Activated CD8-positive, alpha-beta T cell treated with anti-CD3 and anti-CD28 coated beads, Interleukin-2, amount 10 ng/mL, durations not matched to agents 7 days and 5 days (primary cell): ENCODE measurements at regions not wholly inside any gene's neighbourhood (a gene's known extent, or its start where the extent isn't known, plus 50 kb on each side); places are given as distances from the start of the nearest gene placed in this dataset.

Source experiments
- ATAC-seq: fragments of 150-1000 bp; cut with Tn5 transposase; one replicate; pipeline ENCODE4 v1.10.0; 2021; ENCODE audit warnings: moderate library complexity
- CTCF ChIA-PET: fragments of 350-600 bp; sonication (Branson Sonifier 250); formaldehyde crosslinking; loops from one replicate; lab custom pipeline; 2021; ENCODE audit warnings: antibody characterized with exemption; lab: Charles Lee
- POLR2A ChIA-PET: fragments of 350-600 bp; sonication (Branson Sonifier 250); formaldehyde crosslinking; loops from one replicate; lab custom pipeline; 2021; ENCODE audit warnings: antibody characterized with exemption; lab: Charles Lee
- DNase-seq: peaks from one replicate; pipeline ENCODE4 v3.0.0-alpha.2; 2020
- H3K27ac Mint-ChIP-seq: one replicate; pipeline ENCODE4 v1.8.0; 2021; ENCODE audit warnings: mild to moderate bottlenecking, mixed read lengths
- H3K27me3 Mint-ChIP-seq: one replicate; pipeline ENCODE4 v1.8.0; 2021; ENCODE audit warnings: low read depth, mixed read lengths
- H3K36me3 Mint-ChIP-seq: one replicate; pipeline ENCODE4 v1.8.0; 2021; ENCODE audit warnings: low read depth, mixed read lengths
- H3K4me1 Mint-ChIP-seq: one replicate; pipeline ENCODE4 v1.8.0; 2021; ENCODE audit warnings: low read depth, mixed read lengths
- H3K4me3 Mint-ChIP-seq: one replicate; pipeline ENCODE4 v1.8.0; 2021; ENCODE audit warnings: mild to moderate bottlenecking, mixed read lengths
- H3K9me3 Mint-ChIP-seq: one replicate; pipeline ENCODE4 v1.8.0; 2022; ENCODE audit warnings: mixed read lengths; ENCODE audit not compliant: insufficient read depth

GRCh38 chr4:100295792-100296191 lies 105.5 kb upstream of the DDIT4L start:
- no peaks in the 10 kb centered on the region for H3K9me3 Mint-ChIP-seq
- ChIA-PET POLR2A (no interaction called here), CTCF (interaction anchor here (1.1 kb wide), 1 partner anchor 202 kb away, joined by 3 read pairs; no protein-coding TSS in a partner anchor)
- H3K27ac Mint-ChIP-seq = no peak overlapping the region
- H3K4me3 Mint-ChIP-seq = no peak overlapping the region
- ATAC-seq (no peak), DNase-seq (no peak)
- H3K36me3 Mint-ChIP-seq = no peaks in the 10 kb centered on the region
- H3K27me3 Mint-ChIP-seq = no peaks in the 10 kb centered on the region
- no peaks in the 10 kb centered on the region for H3K4me1 Mint-ChIP-seq

GRCh38 chr4:100294356-100294755 lies 104.1 kb upstream of the DDIT4L start:
- Mint-ChIP-seq H3K27ac (no peak overlapping the region), H3K27me3 (no peaks in the 10 kb centered on the region), H3K4me3 (no peak overlapping the region), H3K9me3 (no peaks in the 10 kb centered on the region), H3K36me3 (no peaks in the 10 kb centered on the region), H3K4me1 (no peaks in the 10 kb centered on the region)
- ATAC-seq = no peak
- POLR2A ChIA-PET = no interaction called here
- no peak for DNase-seq
- CTCF ChIA-PET = no interaction called here

- Mint-ChIP-seq H3K36me3 (no peaks in the 10 kb centered on the region), H3K9me3 (no peaks in the 10 kb centered on the region), H3K4me1 (no peaks in the 10 kb centered on the region), H3K4me3 (no peak overlapping the region), H3K27me3 (peaks cover 3% of the 10 kb centered on the region), H3K27ac (no peak overlapping the region)
- ChIA-PET CTCF (no interaction called here), POLR2A (no interaction called here)
- no peak for DNase-seq
- ATAC-seq = no peak
Measured at GRCh38 chr4:100290585-100290984, 100.3 kb upstream of the DDIT4L start.

GRCh38 chr4:100289946-100290345 lies 99.7 kb upstream of the DDIT4L start:
- Mint-ChIP-seq H3K27ac (no peak overlapping the region), H3K27me3 (peaks cover 3% of the 10 kb centered on the region), H3K4me1 (no peaks in the 10 kb centered on the region), H3K36me3 (no peaks in the 10 kb centered on the region), H3K4me3 (no peak overlapping the region), H3K9me3 (no peaks in the 10 kb centered on the region)
- no peak for DNase-seq
- no peak for ATAC-seq
- CTCF ChIA-PET = no interaction called here
- POLR2A ChIA-PET = no interaction called here

- POLR2A ChIA-PET = no interaction called here
- CTCF ChIA-PET = no interaction called here
Measured at GRCh38 chr4:100289530-100289888, 99.2 kb upstream of the DDIT4L start.

GRCh38 chr4:100288811-100289529 lies 98.7 kb upstream of the DDIT4L start:
- no peaks in the 10 kb centered on the region for H3K4me1 Mint-ChIP-seq
- no peaks in the 10 kb centered on the region for H3K9me3 Mint-ChIP-seq
- H3K36me3 Mint-ChIP-seq = no peaks in the 10 kb centered on the region
- peaks cover 3% of the 10 kb centered on the region for H3K27me3 Mint-ChIP-seq
- H3K4me3 Mint-ChIP-seq = no peak overlapping the region
- POLR2A ChIA-PET = interaction anchor here (0.6 kb wide), 1 partner anchor 90 kb away, joined by 3 read pairs; no protein-coding TSS in a partner anchor
- ATAC-seq (no peak), DNase-seq (no peak)
- no peak overlapping the region for H3K27ac Mint-ChIP-seq
- CTCF ChIA-PET = no interaction called here

More at GRCh38 chr4:100289530-100289888, 99.2 kb upstream of the DDIT4L start:
- no peak for ATAC-seq
- Mint-ChIP-seq H3K4me1 (no peaks in the 10 kb centered on the region), H3K4me3 (no peak overlapping the region), H3K27ac (no peak overlapping the region), H3K36me3 (no peaks in the 10 kb centered on the region), H3K9me3 (no peaks in the 10 kb centered on the region), H3K27me3 (peaks cover 3% of the 10 kb centered on the region)
- DNase-seq = no peak

- Mint-ChIP-seq H3K4me3 (no peak overlapping the region), H3K27ac (no peak overlapping the region), H3K36me3 (no peaks in the 10 kb centered on the region), H3K9me3 (no peaks in the 10 kb centered on the region), H3K4me1 (no peaks in the 10 kb centered on the region), H3K27me3 (peaks cover 3% of the 10 kb centered on the region)
- ChIA-PET CTCF (no interaction called here), POLR2A (interaction anchor here (0.6 kb wide), 1 partner anchor 89 kb away, joined by 3 read pairs; no protein-coding TSS in a partner anchor)
- DNase-seq (no peak), ATAC-seq (no peak)
Measured at GRCh38 chr4:100288161-100288560, 97.9 kb upstream of the DDIT4L start.

- H3K9me3 Mint-ChIP-seq = no peaks in the 10 kb centered on the region
- H3K36me3 Mint-ChIP-seq = no peaks in the 10 kb centered on the region
- ChIA-PET CTCF (interaction anchor here (1.2 kb wide), 1 partner anchor 10 kb away, joined by 3 read pairs; no protein-coding TSS in a partner anchor), POLR2A (no interaction called here)
- H3K27ac Mint-ChIP-seq = no peak overlapping the region
- no peaks in the 10 kb centered on the region for H3K4me1 Mint-ChIP-seq
- DNase-seq = no peak
- ATAC-seq = no peak
- H3K27me3 Mint-ChIP-seq = peaks cover 3% of the 10 kb centered on the region
- no peak overlapping the region for H3K4me3 Mint-ChIP-seq
Measured at GRCh38 chr4:100287534-100287933, 97.3 kb upstream of the DDIT4L start.

GRCh38 chr4:100286636-100287035 lies 96.4 kb upstream of the DDIT4L start:
- CTCF ChIA-PET = interaction anchor here (1.2 kb wide), 1 partner anchor 9 kb away, joined by 3 read pairs; no protein-coding TSS in a partner anchor
- Mint-ChIP-seq H3K27me3 (peaks cover 6% of the 10 kb centered on the region), H3K4me3 (no peak overlapping the region), H3K27ac (no peak overlapping the region), H3K9me3 (no peaks in the 10 kb centered on the region), H3K4me1 (no peaks in the 10 kb centered on the region), H3K36me3 (no peaks in the 10 kb centered on the region)
- ATAC-seq (no peak), DNase-seq (no peak)
- POLR2A ChIA-PET = no interaction called here

GRCh38 chr4:100285121-100285520 lies 94.9 kb upstream of the DDIT4L start:
- Mint-ChIP-seq H3K27ac (no peak overlapping the region), H3K9me3 (no peaks in the 10 kb centered on the region), H3K4me3 (no peak overlapping the region), H3K4me1 (no peaks in the 10 kb centered on the region), H3K27me3 (peaks cover 8% of the 10 kb centered on the region), H3K36me3 (no peaks in the 10 kb centered on the region)
- ChIA-PET POLR2A (no interaction called here), CTCF (no interaction called here)
- no peak for ATAC-seq
- DNase-seq = no peak

GRCh38 chr4:100284129-100284880 lies 94.0 kb upstream of the DDIT4L start:
- no peak overlapping the region for H3K4me3 Mint-ChIP-seq
- no peaks in the 10 kb centered on the region for H3K9me3 Mint-ChIP-seq
- no peak for DNase-seq
- ATAC-seq = no peak
- no peak overlapping the region for H3K27ac Mint-ChIP-seq
- ChIA-PET POLR2A (no interaction called here), CTCF (no interaction called here)
- no peaks in the 10 kb centered on the region for H3K36me3 Mint-ChIP-seq
- H3K27me3 Mint-ChIP-seq = peaks cover 8% of the 10 kb centered on the region
- H3K4me1 Mint-ChIP-seq = no peaks in the 10 kb centered on the region

- H3K27ac Mint-ChIP-seq = no peak overlapping the region
- no peak for DNase-seq
- H3K36me3 Mint-ChIP-seq = no peaks in the 10 kb centered on the region
- H3K9me3 Mint-ChIP-seq = no peaks in the 10 kb centered on the region
- H3K4me1 Mint-ChIP-seq = no peaks in the 10 kb centered on the region
- no peak for ATAC-seq
- ChIA-PET CTCF (no interaction called here), POLR2A (no interaction called here)
- H3K27me3 Mint-ChIP-seq = peaks cover 6% of the 10 kb centered on the region
- no peak overlapping the region for H3K4me3 Mint-ChIP-seq
Measured at GRCh38 chr4:100280807-100281206, 90.5 kb upstream of the DDIT4L start.
